IMR-90 (cell line): ENCODE measurements at regions not wholly inside any gene's neighbourhood (a gene's known extent, or its start where the extent isn't known, plus 50 kb on each side); places are given as distances from the start of the nearest gene placed in this dataset.
A peak's percentile ranks its signal among the peaks of the same experiment; 100 is the strongest.

Experiments
- ATAC-seq: fragments of 200-7000 bp; cut with Tn5 transposase; 2 replicates; pipeline ENCODE4 v1.9.1; 2020; ENCODE audit warnings: low read depth, mild to moderate bottlenecking, moderate library complexity
- BruUV-seq: library from RNA; stranded (reverse); fragments of 400-500 nt; replicated peaks from 2 replicates; lab custom pipeline; 2021; lab: Mats Ljungman, UMichigan
- CTCF ChIA-PET: fragments of 300-600 bp; formaldehyde crosslinking; extraction: SDS; loops from one replicate; lab custom pipeline; 2021; ENCODE audit warnings: antibody characterized with exemption; lab: Yijun Ruan, JAX
- POLR2A ChIA-PET: fragments of 300-600 bp; sonication (Branson Sonifier 250); formaldehyde crosslinking; loops from one replicate; lab custom pipeline; 2022; ENCODE audit warnings: antibody characterized with exemption; ENCODE audit not compliant: unreplicated experiment; lab: Charles Lee
- DNase-seq: peaks from one replicate; pipeline ENCODE4 v3.0.0; 2013
- H2AFZ ChIP-seq: replicated peaks from 2 replicates; pipeline ENCODE3; 2013; ENCODE audit warnings: low read length, mild to moderate bottlenecking; ENCODE audit not compliant: poor library complexity
- H2AK5ac ChIP-seq: 2 replicates; pipeline ENCODE4 v1.6.1; 2013; ENCODE audit warnings: low read depth, low read length, inconsistent platforms
- H2AK9ac ChIP-seq: replicated peaks from 2 replicates; pipeline ENCODE3; 2013; ENCODE audit warnings: mild to moderate bottlenecking, low read depth, low read length, moderate library complexity; ENCODE audit not compliant: poor library complexity
- H2BK120ac ChIP-seq: 2 replicates; pipeline ENCODE4 v1.6.1; 2013; ENCODE audit warnings: low read depth, low read length, inconsistent platforms
- H2BK15ac ChIP-seq: 3 replicates; pipeline ENCODE4 v1.6.1; 2013; ENCODE audit warnings: low read depth, low read length, inconsistent platforms
- H2BK20ac ChIP-seq: 2 replicates; pipeline ENCODE4 v1.6.1; 2013; ENCODE audit warnings: low read depth, mild to moderate bottlenecking, inconsistent platforms, low read length, moderate library complexity
- H2BK5ac ChIP-seq: 2 replicates; pipeline ENCODE4 v1.6.1; 2013; ENCODE audit warnings: mild to moderate bottlenecking, low read depth, low read length, inconsistent platforms; ENCODE audit not compliant: poor library complexity, severe bottlenecking
- H3K14ac ChIP-seq: replicated peaks from 2 replicates; pipeline ENCODE4 v1.6.1; 2013; ENCODE audit warnings: low read depth, low read length, inconsistent platforms
- H3K18ac ChIP-seq: 2 replicates; pipeline ENCODE4 v1.6.1; 2013; ENCODE audit warnings: low read depth, low read length, control low read depth
- H3K23ac ChIP-seq: 2 replicates; pipeline ENCODE4 v1.6.1; 2013; ENCODE audit warnings: low read depth, low read length, inconsistent platforms
- H3K27ac ChIP-seq: 2 replicates; pipeline ENCODE4 v1.5.1; 2013; ENCODE audit warnings: mild to moderate bottlenecking, control low read depth, low read length; ENCODE audit not compliant: insufficient read depth
- H3K27me3 ChIP-seq: 2 replicates; pipeline ENCODE4 v1.6.1; 2013; ENCODE audit warnings: low read length; ENCODE audit not compliant: control insufficient read depth, insufficient read depth
- H3K36me3 ChIP-seq: 2 replicates; pipeline ENCODE4 v1.6.1; 2013; ENCODE audit warnings: low read length, mixed read lengths; ENCODE audit not compliant: control insufficient read depth, insufficient read depth
- H3K4ac ChIP-seq: 2 replicates; pipeline ENCODE4 v1.6.1; 2013; ENCODE audit warnings: low read depth, low read length, inconsistent platforms
- H3K4me1 ChIP-seq: 2 replicates; pipeline ENCODE4 v1.6.1; 2013; ENCODE audit warnings: low read length, mixed read lengths; ENCODE audit not compliant: control insufficient read depth, insufficient read depth
- H3K4me2 ChIP-seq: 2 replicates; pipeline ENCODE4 v1.6.1; 2013; ENCODE audit warnings: low read depth, mild to moderate bottlenecking, control low read depth, low read length, moderate library complexity
- H3K4me3 ChIP-seq: 2 replicates; pipeline ENCODE4 v1.5.1; 2013; ENCODE audit warnings: low read depth, mild to moderate bottlenecking, control low read depth, low read length, moderate library complexity; ENCODE audit not compliant: insufficient read depth
- H3K56ac ChIP-seq: 2 replicates; pipeline ENCODE4 v1.6.1; 2013; ENCODE audit warnings: low read length, inconsistent platforms; ENCODE audit not compliant: insufficient read depth; ENCODE audit errors: extremely low read depth
- H3K79me1 ChIP-seq, 2 experiments: 2 replicates each; pipeline ENCODE4 v1.6.1; 2013; ENCODE audit warnings: low read length in 2 of 2, inconsistent platforms in 1 of 2, low read depth in 1 of 2
- H3K9ac ChIP-seq: 2 replicates; pipeline ENCODE4 v1.6.1; 2013; ENCODE audit warnings: low read depth, low read length, control low read depth
- H3K9me1 ChIP-seq: 2 replicates; pipeline ENCODE4 v1.6.1; 2013; ENCODE audit warnings: low read length, inconsistent platforms; ENCODE audit not compliant: insufficient read depth
- H3K9me3 ChIP-seq: 2 replicates; pipeline ENCODE4 v1.6.1; 2013; ENCODE audit warnings: low read length; ENCODE audit not compliant: control insufficient read depth, insufficient read depth
- H4K20me1 ChIP-seq: 2 replicates; pipeline ENCODE4 v1.6.1; 2013; ENCODE audit warnings: low read length, inconsistent platforms; ENCODE audit not compliant: insufficient read depth
- H4K5ac ChIP-seq: 2 replicates; pipeline ENCODE4 v1.6.1; 2013; ENCODE audit warnings: mild to moderate bottlenecking, low read depth, low read length, control low read depth
- H4K8ac ChIP-seq, 2 experiments: 2 replicates each; pipeline ENCODE4 v1.6.1; 2013; ENCODE audit warnings: low read depth in 2 of 2, low read length in 2 of 2, control low read depth in 1 of 2, inconsistent platforms in 1 of 2
- H4K91ac ChIP-seq: 2 replicates; pipeline ENCODE4 v1.6.1; 2013; ENCODE audit warnings: low read depth, low read length, inconsistent platforms; ENCODE audit not compliant: insufficient read depth
- FOS ChIP-seq: fragments of 150-350 bp; IDR thresholded peaks from 2 replicates; pipeline ENCODE4 v1.6.1; 2016; ENCODE audit warnings: low read depth, low read length
- MAZ ChIP-seq: IDR thresholded peaks from 2 replicates; pipeline ENCODE4 v1.6.1; 2012; ENCODE audit warnings: low read depth, mild to moderate bottlenecking, low read length, improper control_type of control experiment, moderate library complexity, borderline replicate concordance
- WGBS, 2 experiments: methylation state at CpG; one replicate each; pipeline versions ENCODE4 v1.1.5 to v1.1.7; 2013; ENCODE audit warnings: missing lambda C conversion rate in 2 of 2; ENCODE audit not compliant: insufficient read length in 1 of 2; ENCODE audit errors: extremely low coverage in 2 of 2; 5-methylcytosine and 5-hydroxymethylcytosine counted together
- dilution Hi-C: fragments of 300-500 bp; cut with HindIII; formaldehyde crosslinking; loops from one replicate; pipeline ENCODE4 v1.14.3; 2018; ENCODE audit warnings: low sequenced_read_pairs; ENCODE audit not compliant: unreplicated experiment
- in situ Hi-C: fragments of 300-500 bp; cut with MboI; formaldehyde crosslinking; loops from 3 replicates; pipeline ENCODE4 v1.14.3; 2019; ENCODE audit warnings: low sequenced_read_pairs, inconsistent platforms, mixed read lengths
- intact Hi-C: fragments of 100-400 bp; cut with micrococcal nuclease; formaldehyde crosslinking; loops from 2 replicates; pipeline ENCODE4 v1.10.0; 2022
- TF ChIP-seq, protein P1 (sequence below): fragments of 150-350 bp; IDR thresholded peaks from 2 replicates; pipeline ENCODE4 v1.6.1; 2016; ENCODE audit warnings: low read depth, mild to moderate bottlenecking, low read length, moderate library complexity, borderline replicate concordance
- TF ChIP-seq, protein P2 (sequence below): fragments of 150-350 bp; IDR thresholded peaks from 2 replicates; pipeline ENCODE4 v1.6.1; 2017; ENCODE audit warnings: mild to moderate bottlenecking, antibody characterized with exemption, low read length, low read depth

DNA sequence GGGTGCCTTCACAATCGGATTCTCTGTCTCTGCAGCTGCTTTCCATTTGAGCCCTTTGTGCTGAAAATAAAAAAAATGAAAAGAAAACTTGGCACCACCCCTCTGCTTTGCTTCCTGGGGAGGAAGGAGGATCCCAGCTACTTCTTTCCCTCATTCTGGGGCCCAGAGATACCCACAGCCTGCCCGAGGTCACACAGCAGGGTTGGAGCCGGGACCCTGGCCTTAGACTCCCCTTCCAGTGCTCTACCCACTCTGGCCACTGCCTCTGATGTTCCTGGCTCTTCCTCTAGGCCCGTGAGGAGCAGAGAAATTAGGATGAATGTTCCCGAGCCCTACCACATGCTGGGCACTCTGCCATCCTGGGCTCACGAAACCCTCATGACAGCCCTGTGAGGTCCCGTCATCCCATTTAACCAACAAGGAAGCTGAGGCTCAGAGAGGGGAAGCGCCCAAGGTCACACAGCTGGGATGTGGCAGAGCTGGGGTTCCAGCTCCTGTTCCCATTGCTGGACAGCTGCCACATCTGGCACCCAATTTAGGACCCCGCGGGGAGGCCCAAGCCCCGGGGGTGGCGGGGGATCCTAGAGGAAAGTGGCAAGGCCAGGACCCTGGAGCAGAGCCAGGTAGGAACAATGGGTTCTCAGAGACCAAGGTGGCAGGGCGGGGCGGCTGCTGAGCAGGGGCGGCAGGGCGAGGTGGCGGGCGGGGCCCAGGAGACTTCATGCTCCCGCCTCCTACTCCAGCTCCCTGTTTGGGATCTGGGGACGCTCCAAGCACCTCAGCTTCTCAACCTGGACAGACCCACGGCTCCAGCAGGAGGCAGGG, 76.6 kb downstream of the CEBPB start:
- dilution Hi-C loops (no loop called here), intact Hi-C loops (no loop called here), in situ Hi-C loops (no loop called here)
- no peak overlapping the region for H2BK5ac ChIP-seq
- H2AK5ac ChIP-seq = peak overlapping the region; percentile 77; the same call in 1 of the 2 replicates
- H3K56ac ChIP-seq = no peak overlapping the region
- peak overlapping the region; percentile 41 to 58; a peak in 2 of 4 replicates for H4K8ac ChIP-seq
- POLR2A ChIA-PET = no interaction called here
- H3K4me2 ChIP-seq = no peak overlapping the region
- no peak overlapping the region; the same call in 1 of the 2 replicates for H3K18ac ChIP-seq
- H3K14ac ChIP-seq = 0 out of 2 replicates have a peak overlapping the region, but pooled peaks have one; percentile 21
- H3K9me1 ChIP-seq = peaks cover 4% of the 10 kb centered on the region
- H3K36me3 ChIP-seq = no peaks in the 10 kb centered on the region
- H3K27me3 ChIP-seq = no peaks in the 10 kb centered on the region
- no peaks in the 10 kb centered on the region for H3K79me1 ChIP-seq
- H2BK15ac ChIP-seq = 0 out of 3 replicates have a peak overlapping the region, but pooled peaks have one; percentile 0
- CTCF ChIA-PET = no interaction called here
- H2BK20ac ChIP-seq = peak overlapping the region; percentile 65; the same call in 1 of the 2 replicates
- no peak overlapping the region for H3K9ac ChIP-seq
- no TSS peak for BruUV-seq
- 81% methylated on average over 8 of the region's 21 CpGs; no CpG with 5 or more reads in 1 of the 2 experiments for WGBS, 2 experiments
- peak; percentile 36 for DNase-seq
- H3K4me3 ChIP-seq = no peak overlapping the region
- peak overlapping the region; percentile 76 for H2AK9ac ChIP-seq
- no peaks in the 10 kb centered on the region for H3K9me3 ChIP-seq
- peak overlapping the region; percentile 76 for H3K4ac ChIP-seq
- ATAC-seq = no peak
- peak overlapping the region; percentile 27; the same call in 1 of the 2 replicates for H4K5ac ChIP-seq
- peak overlapping the region; percentile 58 for H2AFZ ChIP-seq
- TF ChIP-seq, protein P1, sequence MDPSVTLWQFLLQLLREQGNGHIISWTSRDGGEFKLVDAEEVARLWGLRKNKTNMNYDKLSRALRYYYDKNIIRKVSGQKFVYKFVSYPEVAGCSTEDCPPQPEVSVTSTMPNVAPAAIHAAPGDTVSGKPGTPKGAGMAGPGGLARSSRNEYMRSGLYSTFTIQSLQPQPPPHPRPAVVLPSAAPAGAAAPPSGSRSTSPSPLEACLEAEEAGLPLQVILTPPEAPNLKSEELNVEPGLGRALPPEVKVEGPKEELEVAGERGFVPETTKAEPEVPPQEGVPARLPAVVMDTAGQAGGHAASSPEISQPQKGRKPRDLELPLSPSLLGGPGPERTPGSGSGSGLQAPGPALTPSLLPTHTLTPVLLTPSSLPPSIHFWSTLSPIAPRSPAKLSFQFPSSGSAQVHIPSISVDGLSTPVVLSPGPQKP = no peak
- TF ChIP-seq, protein P2, sequence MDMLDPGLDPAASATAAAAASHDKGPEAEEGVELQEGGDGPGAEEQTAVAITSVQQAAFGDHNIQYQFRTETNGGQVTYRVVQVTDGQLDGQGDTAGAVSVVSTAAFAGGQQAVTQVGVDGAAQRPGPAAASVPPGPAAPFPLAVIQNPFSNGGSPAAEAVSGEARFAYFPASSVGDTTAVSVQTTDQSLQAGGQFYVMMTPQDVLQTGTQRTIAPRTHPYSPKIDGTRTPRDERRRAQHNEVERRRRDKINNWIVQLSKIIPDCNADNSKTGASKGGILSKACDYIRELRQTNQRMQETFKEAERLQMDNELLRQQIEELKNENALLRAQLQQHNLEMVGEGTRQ = no peak
- TF ChIP-seq FOS (no peak), MAZ (no peak)
- peaks cover 6% of the 10 kb centered on the region; the same call in 1 of the 2 replicates for H3K4me1 ChIP-seq
- H3K27ac ChIP-seq = no peak overlapping the region
- H4K91ac ChIP-seq = no peak overlapping the region
- H2BK120ac ChIP-seq = peak overlapping the region; percentile 26; the same call in 1 of the 2 replicates
- no peaks in the 10 kb centered on the region; the same call in 1 of the 2 replicates for H4K20me1 ChIP-seq
- no peak overlapping the region for H3K23ac ChIP-seq
